GM23248 (cell line): ENCODE measurements at regions not wholly inside any gene's neighbourhood (a gene's known extent, or its start where the extent isn't known, plus 50 kb on each side); places are given as distances from the start of the nearest gene placed in this dataset.
"Not testable (repeated sequence)": the region's sequence is repeated elsewhere in the genome, so short reads cannot be mapped to it uniquely, and the experiment has no call there.

Experiments used
- EZH2 ChIP-seq: fragments of 200-600 bp; sonication (generic); IDR thresholded peaks from 2 replicates; pipeline ENCODE4 v1.6.1; 2018; ENCODE audit warnings: antibody characterized with exemption, mild to moderate bottlenecking; ENCODE audit not compliant: insufficient read depth, poor library complexity, severe bottlenecking
- EZH2phosphoT487 ChIP-seq: fragments of 200-600 bp; sonication (generic); IDR thresholded peaks from 2 replicates; pipeline ENCODE4 v1.6.1; 2018; ENCODE audit warnings: antibody characterized with exemption, moderate library complexity, mild to moderate bottlenecking, low read depth; ENCODE audit not compliant: insufficient read depth

DNA sequence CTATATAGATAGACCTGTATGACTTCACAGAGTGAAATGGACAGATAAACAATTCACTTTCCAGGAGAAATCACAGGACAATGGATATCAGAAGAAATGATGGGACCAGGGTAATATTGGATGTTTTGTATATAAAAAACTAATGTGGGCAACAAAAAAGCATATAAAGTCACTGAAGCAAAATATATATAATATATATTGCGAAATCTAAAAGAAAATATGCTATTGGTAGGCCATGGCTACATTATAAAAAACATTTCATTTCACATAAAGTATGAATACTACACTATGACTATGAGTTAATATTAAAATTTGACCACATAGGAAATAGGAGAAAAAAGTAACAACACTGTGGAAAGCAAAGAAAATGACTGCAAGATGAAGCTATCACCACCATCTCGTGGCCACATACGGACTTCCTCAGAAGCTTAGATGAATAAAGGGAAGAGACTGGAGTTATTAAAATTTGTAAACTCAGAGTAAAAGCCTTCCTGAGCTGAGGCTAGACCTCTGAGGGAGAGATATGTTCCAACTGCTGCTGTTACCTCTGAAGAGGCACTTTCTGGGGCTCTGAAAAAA lies 115.8 kb downstream of the SYT15B start:
- not testable (repeated sequence) for TF ChIP-seq EZH2, EZH2phosphoT487
